ENCODE measurements at regions not wholly inside any gene's neighbourhood (a gene's known extent, or its start where the extent isn't known, plus 50 kb on each side); places are given as distances from the start of the nearest gene placed in this dataset.

DNA sequence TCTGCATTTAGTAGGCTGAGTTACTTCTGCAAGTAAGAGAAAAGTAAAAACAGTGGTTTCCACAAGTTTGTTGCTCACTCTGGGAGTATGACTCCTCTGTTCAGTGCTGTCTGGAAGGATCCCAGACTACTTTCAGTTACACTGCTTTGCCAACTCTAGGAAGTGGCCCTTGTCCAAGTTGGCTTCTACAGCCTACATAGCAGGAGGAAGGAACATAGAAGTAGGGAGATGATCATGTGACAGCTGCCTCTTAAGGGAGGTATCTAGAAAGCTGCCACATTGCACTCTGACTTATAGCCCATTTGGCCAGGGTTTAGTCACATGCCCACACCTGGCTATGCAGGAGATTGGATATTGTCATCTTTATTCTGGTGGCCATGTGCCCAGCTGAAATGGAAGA, 298.1 kb downstream of the NSUN3 start:
- Histone ChIP-seq H3K36me3 (ENCODE audit: control insufficient read depth, insufficient read depth, low read length) (no peaks in the 10 kb centered on the region), H3K9me3 (no peaks in the 10 kb centered on the region), H3K4me3 (ENCODE audit: low read depth, low read length) (no peak overlapping the region), H3K4me1 (no peaks in the 10 kb centered on the region), H3K27me3 (replicated peaks; ENCODE audit: control insufficient read depth, insufficient read depth, low read length) (no peaks in the 10 kb centered on the region)
- ChIA-PET CTCF (no interaction called here), POLR2A (no interaction called here)
- no peak for DNase-seq
- intact Hi-C loops (cut with micrococcal nuclease; ENCODE audit: unreplicated experiment), result no loop called here
- no peak for TF ChIP-seq CTCF (IDR thresholded peaks at IDR 0.05; ENCODE audit: insufficient read depth in 1 of 2, low read depth in 1 of 2, low read length in 1 of 2, severe bottlenecking in 1 of 2, unreplicated experiment in 1 of 2)
- Mint-ChIP-seq H3K4me1 (ENCODE audit: low read depth, unreplicated experiment) (no peaks in the 10 kb centered on the region), H3K27ac (ENCODE audit: unreplicated experiment) (no peak overlapping the region), H3K36me3 (ENCODE audit: insufficient read depth, unreplicated experiment) (no peaks in the 10 kb centered on the region), H3K9me3 (ENCODE audit: unreplicated experiment) (no peaks in the 10 kb centered on the region), H3K27me3 (ENCODE audit: insufficient read depth, unreplicated experiment) (no peaks in the 10 kb centered on the region), H3K4me3 (ENCODE audit: unreplicated experiment) (no peak overlapping the region)
- no TSS peak for BruUV-seq (replicated peaks)

- Histone ChIP-seq H3K27me3 (replicated peaks; ENCODE audit: control insufficient read depth, insufficient read depth, low read length) (no peaks in the 10 kb centered on the region), H3K4me1 (no peaks in the 10 kb centered on the region), H3K9me3 (no peaks in the 10 kb centered on the region), H3K4me3 (ENCODE audit: low read depth, low read length) (no peak overlapping the region), H3K36me3 (ENCODE audit: control insufficient read depth, insufficient read depth, low read length) (no peaks in the 10 kb centered on the region)
- intact Hi-C loops (cut with micrococcal nuclease; ENCODE audit: unreplicated experiment), result no loop called here
- Mint-ChIP-seq H3K4me3 (ENCODE audit: unreplicated experiment) (no peak overlapping the region), H3K9me3 (ENCODE audit: unreplicated experiment) (no peaks in the 10 kb centered on the region), H3K4me1 (ENCODE audit: low read depth, unreplicated experiment) (no peaks in the 10 kb centered on the region), H3K27me3 (ENCODE audit: insufficient read depth, unreplicated experiment) (no peaks in the 10 kb centered on the region), H3K27ac (ENCODE audit: unreplicated experiment) (no peak overlapping the region), H3K36me3 (ENCODE audit: insufficient read depth, unreplicated experiment) (no peaks in the 10 kb centered on the region)
- DNase-seq, result no peak
- no peak for TF ChIP-seq CTCF (IDR thresholded peaks at IDR 0.05; ENCODE audit: insufficient read depth in 1 of 2, low read depth in 1 of 2, low read length in 1 of 2, severe bottlenecking in 1 of 2, unreplicated experiment in 1 of 2)
- POLR2A ChIA-PET, result no interaction called here
- BruUV-seq (replicated peaks), result no TSS peak
- CTCF ChIA-PET, result no interaction called here
These were observed 299.5 kb downstream of the NSUN3 start for GRCh38 chr3:94362393-94362792.

DNA sequence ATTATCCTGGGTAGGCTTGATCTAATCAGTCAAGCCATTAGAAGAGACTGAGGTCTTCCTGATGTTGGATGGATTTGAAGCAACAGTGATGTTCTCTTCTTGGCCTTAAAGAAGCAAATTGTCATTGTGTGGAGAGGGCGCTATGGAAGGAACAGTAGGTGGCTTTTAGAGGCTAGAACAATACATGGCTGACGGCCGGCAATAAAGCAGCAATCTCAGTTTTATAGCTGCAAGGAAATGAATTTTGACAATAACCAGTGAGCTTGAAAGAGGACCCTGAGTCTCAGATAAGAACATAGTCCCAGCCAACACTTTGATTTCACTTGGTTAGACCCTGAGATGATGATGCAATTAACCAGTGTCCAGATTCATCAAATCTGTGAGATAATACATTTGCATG, 302.1 kb downstream of the NSUN3 start:
- H3K4me3 Mint-ChIP-seq (ENCODE audit: unreplicated experiment), result no peak overlapping the region
- POLR2A ChIA-PET, result no interaction called here

More for the DNA sequence above, 302.1 kb downstream of the NSUN3 start:
- Mint-ChIP-seq H3K4me1 (ENCODE audit: low read depth, unreplicated experiment) (no peaks in the 10 kb centered on the region), H3K27ac (ENCODE audit: unreplicated experiment) (no peak overlapping the region), H3K36me3 (ENCODE audit: insufficient read depth, unreplicated experiment) (no peaks in the 10 kb centered on the region), H3K27me3 (ENCODE audit: insufficient read depth, unreplicated experiment) (no peaks in the 10 kb centered on the region), H3K9me3 (ENCODE audit: unreplicated experiment) (no peaks in the 10 kb centered on the region)
- H3K4me3 ChIP-seq (ENCODE audit: low read depth, low read length), result no peak overlapping the region
- H3K36me3 ChIP-seq (ENCODE audit: control insufficient read depth, insufficient read depth, low read length), result no peaks in the 10 kb centered on the region
- BruUV-seq (replicated peaks), result no TSS peak
- intact Hi-C loops (cut with micrococcal nuclease; ENCODE audit: unreplicated experiment), result no loop called here
- DNase-seq, result no peak
- CTCF ChIA-PET, result no interaction called here
- H3K9me3 ChIP-seq, result no peaks in the 10 kb centered on the region
- TF ChIP-seq CTCF (IDR thresholded peaks at IDR 0.05; ENCODE audit: insufficient read depth in 1 of 2, low read depth in 1 of 2, low read length in 1 of 2, severe bottlenecking in 1 of 2, unreplicated experiment in 1 of 2), result no peak
- no peaks in the 10 kb centered on the region for H3K27me3 ChIP-seq (replicated peaks; ENCODE audit: control insufficient read depth, insufficient read depth, low read length)
- H3K4me1 ChIP-seq, result no peaks in the 10 kb centered on the region

Data from Caco-2 (cell line).